Ovary (tissue), 3 donors: ENCODE measurements at regions not wholly inside any gene's neighbourhood (a gene's known extent, or its start where the extent isn't known, plus 50 kb on each side); places are given as distances from the start of the nearest gene placed in this dataset.

Experiments
- EP300 ChIP-seq: sonication (generic); formaldehyde crosslinking; IDR thresholded peaks from one replicate; pipeline ENCODE4 v1.6.1; 2017; ENCODE audit warnings: antibody characterized with exemption
- POLR2A ChIP-seq: fragments of 450-650 bp; IDR thresholded peaks from one replicate; pipeline ENCODE4 v1.6.1; 2017; ENCODE audit warnings: antibody characterized with exemption, mild to moderate bottlenecking, moderate library complexity
- TF ChIP-seq, protein P1 (sequence below), 3 donors: fragments of 450-650 bp in 2 of 3; fragments of 200-600 bp in 1 of 3; IDR thresholded peaks; one replicate each; pipeline versions ENCODE4 v1.5.1 to v1.8.0; 2016 to 2022; ENCODE audit warnings: antibody characterized with exemption in 3 of 3, mild to moderate bottlenecking in 1 of 3
- donor health status: DM: no; HTN: no; CAD: no.

DNA sequence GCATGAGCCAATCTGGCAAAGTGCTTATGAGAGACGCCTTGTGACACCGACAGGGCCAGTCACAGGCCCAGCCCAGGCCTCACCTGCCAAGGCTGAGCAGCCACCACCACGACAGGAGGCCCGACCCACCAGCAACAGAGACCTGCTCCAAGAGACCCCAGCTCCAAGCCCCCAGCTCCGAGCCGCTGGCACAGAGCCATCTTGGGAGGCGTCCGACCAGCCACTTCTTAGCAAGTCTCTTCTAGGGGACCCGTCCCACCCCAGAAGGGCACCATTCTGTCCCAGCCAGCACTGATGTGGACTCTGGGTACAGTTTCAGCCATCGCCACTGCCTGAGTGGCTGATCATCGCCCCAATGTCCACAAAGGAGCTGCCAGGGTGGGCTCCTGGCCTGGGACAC is 290.7 kb upstream of the SALL3 start:
- TF ChIP-seq, protein P1, sequence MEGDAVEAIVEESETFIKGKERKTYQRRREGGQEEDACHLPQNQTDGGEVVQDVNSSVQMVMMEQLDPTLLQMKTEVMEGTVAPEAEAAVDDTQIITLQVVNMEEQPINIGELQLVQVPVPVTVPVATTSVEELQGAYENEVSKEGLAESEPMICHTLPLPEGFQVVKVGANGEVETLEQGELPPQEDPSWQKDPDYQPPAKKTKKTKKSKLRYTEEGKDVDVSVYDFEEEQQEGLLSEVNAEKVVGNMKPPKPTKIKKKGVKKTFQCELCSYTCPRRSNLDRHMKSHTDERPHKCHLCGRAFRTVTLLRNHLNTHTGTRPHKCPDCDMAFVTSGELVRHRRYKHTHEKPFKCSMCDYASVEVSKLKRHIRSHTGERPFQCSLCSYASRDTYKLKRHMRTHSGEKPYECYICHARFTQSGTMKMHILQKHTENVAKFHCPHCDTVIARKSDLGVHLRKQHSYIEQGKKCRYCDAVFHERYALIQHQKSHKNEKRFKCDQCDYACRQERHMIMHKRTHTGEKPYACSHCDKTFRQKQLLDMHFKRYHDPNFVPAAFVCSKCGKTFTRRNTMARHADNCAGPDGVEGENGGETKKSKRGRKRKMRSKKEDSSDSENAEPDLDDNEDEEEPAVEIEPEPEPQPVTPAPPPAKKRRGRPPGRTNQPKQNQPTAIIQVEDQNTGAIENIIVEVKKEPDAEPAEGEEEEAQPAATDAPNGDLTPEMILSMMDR (IDR thresholded peaks at IDR 0.05): no peak
- no peak for TF ChIP-seq POLR2A
- TF ChIP-seq EP300: no peak
